SH-SY5Y (cell line): ENCODE measurements at regions not wholly inside any gene's neighbourhood (a gene's known extent, or its start where the extent isn't known, plus 50 kb on each side); places are given as distances from the start of the nearest gene placed in this dataset.
A peak's percentile ranks its signal among the peaks of the same experiment; 100 is the strongest.

ENCODE experiments used
- GATA2 ChIP-seq: IDR thresholded peaks from 2 replicates; pipeline ENCODE4 v1.6.1; 2011; ENCODE audit warnings: mild to moderate bottlenecking, low read depth, low read length
- GATA3 ChIP-seq: IDR thresholded peaks from 2 replicates; pipeline ENCODE4 v1.6.1; 2011; ENCODE audit warnings: low read depth, mild to moderate bottlenecking, low read length, moderate library complexity

DNA sequence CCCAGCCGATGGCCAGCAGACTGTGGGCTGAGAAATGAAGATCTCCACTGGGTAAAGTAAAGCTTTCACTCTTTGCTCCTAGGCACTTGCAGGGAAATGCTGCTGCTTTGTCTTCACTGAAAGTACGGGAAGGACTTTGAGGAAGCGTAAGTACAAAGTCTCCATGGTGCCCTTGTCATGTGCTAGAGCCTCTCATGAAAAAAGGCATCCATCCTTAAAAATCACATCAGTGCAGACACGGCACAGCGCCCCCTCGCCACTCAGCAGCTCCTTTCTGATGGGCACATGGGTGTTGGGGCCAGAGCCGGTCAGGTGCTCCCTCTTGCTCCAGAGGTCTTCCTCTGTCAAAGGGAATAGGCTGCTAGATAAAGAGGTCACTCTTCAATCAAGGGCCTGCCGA, 87.8 kb upstream of the CALM2 start:
- TF ChIP-seq GATA3: no peak
- no peak for TF ChIP-seq GATA2

DNA sequence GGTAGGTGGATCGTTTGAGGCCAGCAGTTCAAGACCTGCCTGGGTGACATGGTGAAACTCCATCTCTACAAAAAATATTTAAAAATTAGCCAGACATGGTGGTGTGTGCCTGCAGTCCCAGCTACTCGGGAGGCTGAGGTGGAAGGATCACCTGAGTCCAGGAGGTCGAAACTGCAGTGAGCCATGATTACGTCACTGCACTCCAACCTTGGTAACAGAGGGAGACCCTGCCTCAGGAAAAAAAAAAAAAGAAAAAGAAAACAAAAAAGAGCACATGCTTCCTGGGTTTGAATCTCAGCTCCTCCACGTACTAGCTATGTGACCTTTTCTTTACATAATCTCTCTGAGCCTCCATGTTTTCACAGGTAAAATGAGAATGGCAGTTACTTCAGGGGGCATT, 86.3 kb upstream of the CALM2 start:
- no peak for TF ChIP-seq GATA2
- no peak for TF ChIP-seq GATA3

DNA sequence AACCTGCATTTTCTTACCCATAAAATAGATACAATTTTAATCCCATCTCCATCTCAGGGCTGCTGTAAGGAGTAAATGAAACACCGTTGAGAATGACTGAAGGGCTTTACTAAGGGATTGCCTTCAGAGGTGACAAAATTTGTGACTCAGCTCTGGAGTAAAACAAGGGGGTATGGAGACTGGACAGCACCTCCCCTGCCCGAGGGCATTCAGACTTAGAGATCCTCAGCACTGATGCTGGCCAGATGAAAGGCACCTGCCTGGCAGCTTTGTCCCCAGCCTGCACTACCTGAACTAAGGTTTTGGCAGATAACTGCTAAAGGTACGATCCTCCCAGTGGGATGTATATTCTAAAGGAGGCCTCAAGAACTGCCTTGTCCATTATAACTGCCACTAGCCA, 84.7 kb upstream of the CALM2 start:
- TF ChIP-seq GATA3 (no peak), GATA2 (no peak)

DNA sequence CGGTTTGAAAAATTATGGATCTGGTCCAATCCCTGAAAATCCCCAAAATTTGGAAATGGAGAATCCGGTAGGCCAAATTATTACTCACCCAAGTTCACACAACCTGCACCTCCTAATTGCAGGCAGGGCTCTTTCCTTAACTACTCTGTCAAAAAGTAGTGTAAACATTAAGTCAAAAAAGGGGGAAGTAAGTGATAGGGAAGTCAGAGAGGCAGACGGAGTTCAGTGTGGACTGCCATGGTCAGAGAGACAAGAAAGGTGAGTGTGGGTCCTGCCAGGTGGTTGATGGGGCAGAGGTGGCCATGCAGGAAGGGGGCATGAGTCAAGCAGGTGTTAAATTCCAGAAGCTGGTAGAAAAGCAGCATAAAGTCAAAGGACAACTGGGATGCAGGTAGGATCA, 83.5 kb upstream of the CALM2 start:
- TF ChIP-seq GATA3: no peak

DNA sequence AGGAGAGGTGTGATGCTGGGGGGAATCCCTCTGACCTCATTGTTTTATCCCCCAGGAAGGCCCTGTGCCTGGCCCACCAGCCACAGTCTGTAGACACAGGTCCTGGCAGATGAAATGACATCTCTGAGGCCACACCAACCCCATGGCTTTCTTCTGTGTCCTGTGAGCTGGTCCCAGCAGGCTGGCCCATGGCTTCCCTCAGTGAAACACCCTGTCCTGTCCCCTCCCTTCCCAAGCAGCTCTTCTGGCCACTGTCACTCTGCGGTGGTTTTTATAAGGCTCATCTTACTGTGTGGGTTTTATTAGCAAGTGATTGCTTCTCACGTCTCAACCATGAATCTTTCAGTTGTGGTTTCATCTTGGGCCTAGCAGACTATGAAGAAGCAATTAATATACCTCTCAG, 81.6 kb upstream of the CALM2 start:
- no peak for TF ChIP-seq GATA3
- no peak for TF ChIP-seq GATA2

DNA sequence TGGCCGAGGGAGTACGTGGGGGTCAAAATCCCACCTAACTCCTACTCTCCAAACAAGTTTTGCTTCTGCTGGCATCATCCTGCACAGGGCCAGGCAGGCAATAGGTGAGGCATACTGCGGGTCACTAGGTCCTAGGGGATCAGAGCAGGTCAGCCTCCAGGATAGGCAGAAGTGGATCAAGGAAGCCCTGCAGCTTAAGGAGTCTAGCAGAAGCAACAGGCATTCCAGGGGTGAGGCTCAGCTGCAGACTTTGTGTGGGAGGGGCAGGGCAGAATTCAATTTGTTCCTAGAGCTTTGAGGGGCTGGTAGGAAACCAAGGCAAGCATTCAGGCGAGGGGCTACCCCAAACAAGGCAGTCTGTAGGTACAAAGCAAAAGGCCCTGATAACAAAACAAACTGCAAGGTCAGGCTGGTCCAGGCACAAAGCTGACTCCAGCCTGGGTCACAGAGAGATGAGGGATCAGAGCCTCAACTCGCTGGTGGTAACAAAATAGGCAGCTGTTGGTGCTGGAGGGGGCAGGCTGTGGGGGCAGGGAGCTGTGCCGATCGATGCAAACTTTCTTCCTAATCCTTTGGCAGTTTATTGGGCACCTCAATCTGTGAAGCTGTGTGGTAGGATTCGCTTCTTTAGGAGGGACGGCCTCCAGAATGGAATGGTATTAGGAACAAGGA, 80.2 kb upstream of the CALM2 start:
- no peak for TF ChIP-seq GATA3
- TF ChIP-seq GATA2: no peak

DNA sequence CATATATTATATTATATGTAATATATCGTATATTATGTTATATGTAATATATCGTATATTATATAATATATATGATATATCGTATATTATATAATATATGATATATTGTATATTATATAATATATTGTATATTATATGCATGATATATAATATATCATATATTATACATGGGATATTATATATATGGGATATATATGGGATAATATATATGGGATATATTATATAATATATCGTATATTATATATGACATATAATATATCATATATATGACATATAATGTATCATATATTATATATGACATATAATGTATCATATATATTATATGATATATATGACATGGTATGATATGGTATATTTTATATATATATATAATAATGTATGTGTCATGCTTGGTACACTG, 79.5 kb upstream of the CALM2 start:
- TF ChIP-seq GATA2 (no peak), GATA3 (no peak)

DNA sequence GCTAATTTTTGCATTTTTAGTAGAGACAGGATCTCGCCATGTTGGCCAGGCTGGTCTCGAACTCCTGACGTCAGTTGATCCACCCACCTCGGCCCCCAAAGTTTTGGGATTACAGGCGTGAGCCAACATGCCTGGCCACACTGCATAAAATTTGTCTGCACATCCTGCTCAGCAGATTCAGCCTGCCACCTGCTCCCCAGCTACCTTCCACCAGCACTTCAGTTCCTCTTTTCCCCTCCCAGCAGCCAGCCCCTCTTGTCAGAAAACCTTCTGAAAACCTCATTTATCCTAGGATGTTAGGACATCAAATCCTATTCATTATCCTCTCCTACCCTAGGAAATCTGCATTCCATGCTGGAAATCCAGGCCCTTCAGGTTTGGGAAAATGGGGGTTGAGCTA, 78.2 kb upstream of the CALM2 start:
- TF ChIP-seq GATA2 (no peak), GATA3 (no peak)

DNA sequence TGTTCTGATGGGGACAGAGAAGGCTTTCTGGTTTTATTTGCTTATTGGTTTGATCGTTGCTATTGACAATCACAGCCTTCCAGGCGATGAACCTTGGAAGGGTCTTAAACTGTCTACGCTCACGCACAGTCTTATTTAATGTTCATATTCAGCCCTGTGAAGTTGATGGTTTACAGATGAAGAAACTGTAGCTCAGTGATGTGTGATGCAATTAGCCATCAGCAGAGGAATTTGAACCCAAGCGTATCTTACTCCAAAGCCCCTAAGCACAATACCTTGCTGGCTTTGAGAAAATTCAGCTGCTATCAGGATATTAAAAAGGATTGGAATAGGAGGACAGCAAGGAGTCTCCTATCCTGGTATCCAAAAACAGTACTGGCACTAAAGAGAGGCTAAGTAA, 77.1 kb upstream of the CALM2 start:
- no peak for TF ChIP-seq GATA3
- TF ChIP-seq GATA2: no peak

DNA sequence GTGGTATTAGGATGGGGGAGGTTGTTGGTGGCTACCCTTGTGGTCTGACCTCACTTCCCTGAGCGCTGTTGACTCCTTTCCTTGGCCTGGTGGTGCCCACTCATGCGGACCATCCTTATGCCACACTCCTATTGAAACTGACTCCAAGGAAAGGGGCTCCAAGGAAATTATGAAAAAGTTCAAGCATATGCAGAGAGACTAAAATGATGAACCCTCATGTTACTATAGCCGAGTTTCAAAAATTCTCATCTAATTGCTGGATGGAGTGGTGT, 75.0 kb upstream of the CALM2 start:
- TF ChIP-seq GATA3 (no peak), GATA2 (no peak)

DNA sequence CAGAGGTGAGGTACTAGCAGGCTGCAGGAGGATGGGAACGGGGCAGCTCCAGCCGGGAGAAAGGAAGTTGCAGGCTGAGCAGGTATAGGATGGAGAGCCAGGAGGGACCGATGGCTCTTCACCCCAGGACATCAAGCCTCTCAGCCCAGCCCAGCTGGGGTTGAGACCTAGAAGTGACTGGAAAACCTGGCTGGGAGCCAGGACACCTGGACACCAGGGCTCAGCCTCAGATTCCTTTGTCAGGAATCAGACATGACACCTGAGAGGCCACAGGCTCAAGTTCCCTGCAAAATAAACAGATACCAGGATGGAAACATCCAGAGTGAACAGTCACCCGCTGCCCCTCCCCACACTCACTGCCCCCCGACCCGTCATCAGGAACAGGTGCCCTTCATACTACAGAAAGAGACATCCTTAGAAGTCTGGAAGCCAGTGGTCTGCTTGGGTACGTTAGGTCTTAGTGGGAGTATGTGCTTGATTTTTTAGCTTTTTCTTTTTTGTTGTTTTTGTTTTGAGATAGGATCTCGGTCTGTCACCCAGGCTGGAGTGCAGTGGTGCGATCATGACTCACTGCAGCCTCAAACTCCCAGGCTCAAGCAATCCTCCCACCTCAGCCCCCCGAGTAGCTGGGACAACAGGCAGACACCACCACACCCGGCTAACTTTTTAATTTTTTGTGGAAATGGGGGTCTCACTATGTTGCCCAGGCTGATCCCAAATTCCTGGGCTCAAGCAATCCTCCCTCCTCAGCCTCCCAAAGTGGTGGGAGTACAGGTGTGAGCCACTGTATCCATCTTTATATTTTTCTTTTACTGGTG, 74.5 kb upstream of the CALM2 start:
- TF ChIP-seq GATA3 (no peak), GATA2 (0 out of 2 replicates have a peak, but pooled peaks have one; percentile 20)

DNA sequence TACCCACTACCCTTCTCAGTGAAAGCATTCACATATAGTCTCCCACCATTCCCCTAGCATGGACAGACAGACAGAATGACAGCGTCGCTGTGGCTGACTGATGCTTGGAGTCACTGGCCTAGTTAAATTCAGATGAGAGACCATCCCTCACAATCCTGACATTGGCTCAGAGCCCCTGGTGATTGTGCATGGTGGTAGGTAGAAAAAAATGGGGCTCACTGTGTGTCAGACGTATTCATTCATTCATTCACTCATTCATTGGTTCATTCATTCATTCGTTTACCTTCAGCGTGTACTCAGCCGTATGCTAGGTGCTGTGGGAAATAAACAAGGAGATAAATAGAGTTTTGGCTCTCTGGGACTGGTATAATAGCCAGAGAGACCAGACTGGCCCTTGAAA, 73.6 kb upstream of the CALM2 start:
- no peak for TF ChIP-seq GATA2
- no peak for TF ChIP-seq GATA3

DNA sequence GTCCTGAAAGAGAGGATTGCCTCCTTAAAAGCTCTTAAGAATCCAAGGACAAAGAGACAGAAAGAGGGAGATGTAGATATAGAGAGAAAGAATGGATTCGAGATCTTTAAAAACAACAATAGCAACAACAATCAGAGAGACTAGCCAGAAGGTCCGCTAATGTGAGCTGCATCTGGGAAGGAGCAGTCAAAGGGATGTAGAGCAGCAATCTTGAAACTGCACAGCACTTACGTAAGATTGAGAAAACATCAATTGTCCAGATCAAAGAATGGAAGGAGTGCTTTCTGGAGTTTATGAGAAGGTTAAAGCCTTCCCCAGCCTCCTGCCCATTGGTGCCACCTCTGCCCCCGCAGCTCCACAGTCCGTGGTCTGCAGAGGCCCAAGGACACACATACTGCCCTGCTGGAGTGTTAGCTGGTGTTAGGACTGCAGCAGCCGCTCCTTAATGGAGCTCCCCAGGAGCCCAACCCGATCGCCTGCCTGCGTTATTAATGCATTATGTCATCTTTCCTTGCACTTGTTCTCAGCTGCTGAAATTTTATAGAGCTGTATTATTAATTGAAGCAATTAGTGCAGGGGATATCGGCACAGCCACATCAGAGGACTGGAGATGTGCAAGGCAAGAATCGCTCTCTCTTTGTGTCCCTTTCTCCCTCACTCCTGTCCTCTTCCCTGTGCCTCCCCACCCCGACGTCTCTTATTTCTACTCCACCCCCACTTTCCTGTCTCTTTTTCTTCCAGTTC, 73.0 kb upstream of the CALM2 start:
- TF ChIP-seq GATA2: no peak

DNA sequence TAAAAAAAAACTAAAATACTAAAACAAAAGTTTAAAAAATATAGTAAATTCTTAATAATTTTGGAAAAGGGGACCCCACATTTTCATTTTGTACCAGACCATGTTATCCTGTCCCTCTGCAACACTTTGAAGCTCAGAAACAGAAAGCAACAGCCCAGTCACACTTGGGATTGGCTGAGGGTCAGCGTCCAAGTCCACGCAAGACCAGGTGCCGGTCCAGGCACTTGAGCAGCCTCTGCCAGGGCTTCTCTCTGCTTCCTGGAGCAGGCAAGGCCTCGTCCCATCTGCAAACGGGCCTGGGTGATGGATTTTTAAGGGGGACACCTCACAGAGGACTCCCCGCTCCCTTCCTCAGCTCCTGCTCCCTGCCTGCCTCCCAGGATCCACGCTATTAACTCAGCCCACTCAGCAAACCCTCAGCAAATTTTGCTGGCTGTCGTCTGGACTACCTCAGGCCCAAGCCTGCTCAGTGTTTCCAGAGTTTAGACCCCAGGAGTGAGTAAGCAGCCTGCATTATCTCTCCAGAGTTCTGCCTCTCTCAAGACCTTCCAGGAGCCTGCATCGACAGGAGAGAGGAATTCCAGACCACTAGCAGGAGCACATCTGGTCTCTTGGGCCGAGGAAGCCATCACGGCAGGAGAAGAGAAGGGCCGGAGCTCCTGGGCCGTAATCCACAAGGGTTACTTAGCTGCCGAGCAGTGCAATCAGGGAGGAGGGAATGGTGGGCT, 67.4 kb upstream of the CALM2 start:
- TF ChIP-seq GATA2: no peak
- no peak for TF ChIP-seq GATA3
